GM19438 (cell line): ENCODE measurements at regions not wholly inside any gene's neighbourhood (a gene's known extent, or its start where the extent isn't known, plus 50 kb on each side); places are given as distances from the start of the nearest gene placed in this dataset.

Experiments
- ATAC-seq: cut with Tn5 transposase; IDR thresholded peaks from one replicate; pipeline ENCODE4 v1.9.1; 2021; ENCODE audit warnings: low read depth; ENCODE audit not compliant: unreplicated experiment

GRCh38 chr2:47239119-47239969, 63.0 kb upstream of the CALM2 start:
- no peak for ATAC-seq

- ATAC-seq: no peak
Observed at GRCh38 chr2:47238638-47239037, 62.3 kb upstream of the CALM2 start.

- ATAC-seq: no peak
Observed at GRCh38 chr2:47237375-47238334, 61.3 kb upstream of the CALM2 start.

- no peak for ATAC-seq
Observed at GRCh38 chr2:47236503-47237215, 60.3 kb upstream of the CALM2 start.

GRCh38 chr2:47235132-47235531, 58.8 kb upstream of the CALM2 start:
- no peak for ATAC-seq

- ATAC-seq: no peak
Observed at GRCh38 chr2:47234456-47234855, 58.1 kb upstream of the CALM2 start.

- ATAC-seq: no peak
Observed at GRCh38 chr2:47232738-47233415, 56.6 kb upstream of the CALM2 start.

- ATAC-seq: no peak
Observed at GRCh38 chr2:47230418-47230817, 54.1 kb upstream of the CALM2 start.

GRCh38 chr2:47227532-47228279, 51.4 kb upstream of the CALM2 start:
- ATAC-seq: no peak

- ATAC-seq: no peak
Observed at GRCh38 chr2:47226923-47227220, 50.6 kb upstream of the CALM2 start.

- no peak for ATAC-seq
Observed at GRCh38 chr2:47226132-47226922, 50.0 kb upstream of the CALM2 start.
